ENCODE measurements at regions not wholly inside any gene's neighbourhood (a gene's known extent, or its start where the extent isn't known, plus 50 kb on each side); places are given as distances from the start of the nearest gene placed in this dataset.

GRCh38 chr3:137217733-137218132 is 259.9 kb downstream of the IL20RB start:
- no peak for DNase-seq (ENCODE audit: low spot score)
- Histone ChIP-seq H3K27ac (ENCODE audit: low read depth in 1 of 2, low read length in 2 of 2) (no peak overlapping the region), H3K9ac (ENCODE audit: low read depth in 1 of 2, low read length in 2 of 2) (no peak overlapping the region), H3K36me3 (ENCODE audit: control insufficient read depth in 4 of 4, insufficient read depth in 3 of 4, low read depth in 1 of 4, low read length in 3 of 4) (no peaks in the 10 kb centered on the region), H3K4me3 (ENCODE audit: low read depth in 1 of 3, low read length in 3 of 3) (no peak overlapping the region), H3K9me3 (ENCODE audit: control insufficient read depth in 4 of 4, low read length in 3 of 4) (peaks cover 0 to 8% (median 3%) of the 10 kb centered on the region in 4 donors), H3K27me3 (ENCODE audit: control insufficient read depth in 4 of 4, insufficient read depth in 4 of 4, low read length in 3 of 4) (no peaks in the 10 kb centered on the region), H3K4me1 (ENCODE audit: control insufficient read depth in 4 of 4, insufficient read depth in 4 of 4, low read length in 3 of 4) (no peaks in the 10 kb centered on the region)
- 29% methylated on average over 5 of the region's 5 CpGs for WGBS
- TF ChIP-seq RAD21 (IDR thresholded peaks at IDR 0.05) (peak in 1 of 2 donors; percentile 9), SP1 (IDR thresholded peaks at IDR 0.05) (no peak)

GRCh38 chr3:137219801-137220445 is 262.1 kb downstream of the IL20RB start:
- 60% methylated on average over 1 of the region's 1 CpG for WGBS
- Histone ChIP-seq H3K4me1 (ENCODE audit: control insufficient read depth in 4 of 4, insufficient read depth in 4 of 4, low read length in 3 of 4) (no peaks in the 10 kb centered on the region), H3K27ac (ENCODE audit: low read depth in 1 of 2, low read length in 2 of 2) (no peak overlapping the region), H3K27me3 (ENCODE audit: control insufficient read depth in 4 of 4, insufficient read depth in 4 of 4, low read length in 3 of 4) (no peaks in the 10 kb centered on the region), H3K9me3 (ENCODE audit: control insufficient read depth in 4 of 4, low read length in 3 of 4) (peaks cover 0 to 8% (median 3%) of the 10 kb centered on the region in 4 donors), H3K9ac (ENCODE audit: low read depth in 1 of 2, low read length in 2 of 2) (no peak overlapping the region), H3K36me3 (ENCODE audit: control insufficient read depth in 4 of 4, insufficient read depth in 3 of 4, low read depth in 1 of 4, low read length in 3 of 4) (no peaks in the 10 kb centered on the region), H3K4me3 (ENCODE audit: low read depth in 1 of 3, low read length in 3 of 3) (no peak overlapping the region)
- no peak for DNase-seq (ENCODE audit: low spot score)
- TF ChIP-seq GABPA (IDR thresholded peaks at IDR 0.05 in 1 of 2, conservative IDR thresholded peaks at IDR 0.05 in 1 of 2) (no peak), RAD21 (IDR thresholded peaks at IDR 0.05) (no peak), HNF4A (conservative IDR thresholded peaks at IDR 0.05) (no peak), REST (IDR thresholded peaks at IDR 0.05) (no peak), TAF1 (conservative IDR thresholded peaks at IDR 0.05) (no peak), YY1 (IDR thresholded peaks at IDR 0.05) (no peak), ZBTB33 (IDR thresholded peaks at IDR 0.05) (no peak), CTCF (IDR thresholded peaks at IDR 0.05; ENCODE audit: low read depth, low read length, missing input control) (no peak), SP1 (IDR thresholded peaks at IDR 0.05) (no peak), RXRA (IDR thresholded peaks at IDR 0.05) (no peak), EGR1 (IDR thresholded peaks at IDR 0.05; ENCODE audit: low read depth in 2 of 2) (no peak), HNF4G (IDR thresholded peaks at IDR 0.05) (no peak), NR2F2 (IDR thresholded peaks at IDR 0.05) (no peak), FOXA1 (IDR thresholded peaks at IDR 0.05) (no peak), JUND (IDR thresholded peaks at IDR 0.05) (no peak), FOXA2 (IDR thresholded peaks at IDR 0.05) (no peak)

Data from liver (tissue), 8 donors.